GM21526 (cell line): ENCODE measurements at regions not wholly inside any gene's neighbourhood (a gene's known extent, or its start where the extent isn't known, plus 50 kb on each side); places are given as distances from the start of the nearest gene placed in this dataset.

Experiments used
- ATAC-seq: cut with Tn5 transposase; IDR thresholded peaks from one replicate; pipeline ENCODE4 v1.9.1; 2021; ENCODE audit warnings: moderate library complexity; ENCODE audit not compliant: unreplicated experiment, low FRiP score

GRCh38 chr7:41910940-41911600 lies 208.2 kb upstream of the INHBA start:
- no peak for ATAC-seq

- no peak for ATAC-seq
Measured at GRCh38 chr7:41907444-41907843, 204.6 kb upstream of the INHBA start.

DNA sequence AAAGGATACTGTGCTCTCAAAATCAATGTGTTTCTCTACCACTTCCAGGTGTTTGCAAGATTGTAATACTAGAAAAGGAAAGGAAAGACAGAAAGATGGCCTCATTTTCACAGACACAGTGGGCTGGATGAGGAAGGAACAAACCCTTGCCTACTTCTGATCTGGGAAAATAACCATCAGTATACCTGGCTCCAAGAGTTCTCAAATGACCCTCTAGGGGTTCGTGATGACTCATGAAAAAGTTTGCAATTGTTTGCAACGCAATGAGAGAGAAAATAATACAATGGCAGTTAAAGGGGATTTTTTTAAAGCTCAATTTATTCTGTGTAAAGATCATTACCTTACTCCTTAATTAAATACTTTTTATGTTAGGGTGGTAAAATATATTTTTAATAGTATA lies 197.6 kb upstream of the INHBA start:
- no peak for ATAC-seq

DNA sequence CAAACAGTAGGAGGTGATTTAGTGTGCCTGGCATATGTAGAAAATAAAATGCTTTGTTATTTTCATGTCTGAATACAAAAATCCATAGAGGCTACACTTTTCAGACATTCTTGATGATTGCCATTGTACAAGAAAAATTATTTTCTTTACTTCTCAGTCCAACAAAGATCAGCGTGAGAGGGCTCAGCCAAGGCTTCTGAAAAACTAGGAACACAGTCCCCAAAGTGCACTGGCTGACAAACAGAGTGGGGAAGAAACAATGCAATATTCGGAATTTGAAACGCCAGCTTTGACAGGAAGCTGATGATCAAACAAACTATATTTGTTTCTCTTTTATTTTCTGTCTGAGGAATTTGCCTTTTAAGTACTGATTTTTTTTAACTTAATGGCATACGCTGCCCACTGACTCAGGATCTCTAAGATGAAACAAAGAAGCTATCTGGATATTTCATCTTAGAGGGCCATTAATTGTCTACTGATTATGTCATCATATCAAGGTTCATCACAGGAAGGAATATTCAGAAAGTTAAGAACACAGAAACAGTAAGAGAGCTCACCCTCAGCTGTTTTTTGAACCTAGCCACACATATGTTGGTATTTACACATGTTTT lies 197.0 kb upstream of the INHBA start:
- ATAC-seq, result no peak

- ATAC-seq, result no peak
Measured at GRCh38 chr7:41893656-41894055, 190.8 kb upstream of the INHBA start.

DNA sequence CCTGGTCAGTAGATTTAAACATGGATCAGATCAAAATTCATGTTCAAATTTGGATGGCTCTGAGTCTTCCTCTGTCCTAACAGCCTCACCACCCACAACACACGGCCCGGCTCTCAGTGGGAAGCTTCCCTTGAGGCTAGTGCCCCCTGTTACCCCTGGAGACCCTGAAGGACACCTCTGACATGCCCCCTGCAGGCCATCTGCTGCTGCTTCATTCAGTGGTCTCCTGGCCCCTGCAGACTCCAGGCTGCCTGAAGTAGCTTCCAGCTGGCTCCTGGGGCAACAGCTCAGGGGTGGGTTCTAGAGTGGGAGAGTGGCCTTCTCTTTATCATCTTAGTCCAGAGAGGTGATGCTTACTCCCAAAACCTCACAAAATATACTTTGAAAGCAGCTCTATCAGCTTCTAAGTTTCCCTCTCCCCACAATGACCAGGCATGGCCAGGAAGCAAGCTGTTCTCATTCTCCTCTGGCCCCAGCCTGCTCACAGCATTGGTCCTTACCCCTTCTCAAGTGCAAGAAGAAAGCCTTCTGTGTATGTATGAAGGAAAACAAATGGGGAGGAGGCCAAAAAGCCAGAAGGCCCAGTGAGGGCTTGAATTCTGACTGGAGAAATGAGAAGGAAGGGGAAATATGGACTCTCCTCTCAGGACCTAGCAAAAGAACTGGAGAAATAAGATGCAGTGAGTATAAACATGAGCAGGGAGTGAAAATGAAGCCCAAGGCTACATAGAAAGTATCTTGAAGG lies 189.6 kb upstream of the INHBA start:
- ATAC-seq, result no peak

DNA sequence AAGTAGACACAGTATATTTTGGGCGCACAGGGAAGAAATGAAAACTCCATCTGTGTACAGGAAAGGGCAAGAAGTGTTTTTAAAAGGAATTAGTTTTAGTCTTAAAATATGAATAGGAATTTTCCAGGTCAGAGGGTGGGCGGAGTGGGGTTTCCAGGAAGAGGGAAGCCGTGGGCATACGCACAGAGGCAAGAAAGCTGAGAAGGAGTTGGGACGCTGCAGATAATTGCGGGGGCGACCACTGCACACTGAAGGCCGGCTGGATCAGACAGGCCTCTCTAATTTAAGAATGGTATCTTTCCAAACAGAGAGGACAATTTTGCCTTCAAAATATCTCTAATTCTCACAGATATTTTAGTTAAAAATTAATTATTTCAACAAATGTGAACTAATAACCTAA lies 189.1 kb upstream of the INHBA start:
- no peak for ATAC-seq

DNA sequence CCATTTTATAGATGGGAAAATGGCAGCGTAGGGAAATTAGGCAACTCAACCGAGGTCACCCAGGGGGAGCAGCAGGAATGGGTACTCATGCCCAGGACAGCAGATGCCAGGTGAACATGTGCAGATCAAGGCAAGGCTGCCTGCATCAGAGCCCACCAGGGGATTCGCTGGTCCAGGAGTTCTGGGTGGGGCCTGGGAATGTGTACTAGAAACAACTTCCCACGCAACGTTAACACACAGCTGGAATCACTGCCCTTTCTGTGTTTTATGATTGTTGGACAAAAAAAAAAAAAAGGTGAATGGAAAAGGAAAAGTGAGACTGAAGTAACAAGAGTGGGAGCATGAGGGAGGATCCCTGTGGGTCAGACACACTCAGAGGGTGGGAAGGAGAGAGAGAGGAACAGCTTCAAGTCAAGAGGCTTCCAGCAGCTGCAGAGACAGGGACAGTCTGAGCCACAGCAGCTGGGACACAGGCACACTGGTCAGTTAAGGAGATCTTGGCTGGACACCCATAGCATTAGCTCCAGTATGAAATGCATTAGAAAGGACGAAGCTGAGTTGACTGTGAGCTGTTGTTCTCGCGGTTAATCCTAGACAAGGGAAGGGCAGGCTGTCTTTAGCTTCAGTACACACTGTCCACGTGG lies 187.9 kb upstream of the INHBA start:
- no peak for ATAC-seq

- ATAC-seq, result no peak
Measured at GRCh38 chr7:41889472-41889871, 186.6 kb upstream of the INHBA start.

- peak; percentile 52 for ATAC-seq
Measured at GRCh38 chr7:41889040-41889439, 186.2 kb upstream of the INHBA start.

- ATAC-seq, result no peak
Measured at GRCh38 chr7:41887416-41887815, 184.5 kb upstream of the INHBA start.

- no peak for ATAC-seq
Measured at GRCh38 chr7:41886901-41887311, 184.0 kb upstream of the INHBA start.

GRCh38 chr7:41886262-41886900 lies 183.5 kb upstream of the INHBA start:
- no peak for ATAC-seq

DNA sequence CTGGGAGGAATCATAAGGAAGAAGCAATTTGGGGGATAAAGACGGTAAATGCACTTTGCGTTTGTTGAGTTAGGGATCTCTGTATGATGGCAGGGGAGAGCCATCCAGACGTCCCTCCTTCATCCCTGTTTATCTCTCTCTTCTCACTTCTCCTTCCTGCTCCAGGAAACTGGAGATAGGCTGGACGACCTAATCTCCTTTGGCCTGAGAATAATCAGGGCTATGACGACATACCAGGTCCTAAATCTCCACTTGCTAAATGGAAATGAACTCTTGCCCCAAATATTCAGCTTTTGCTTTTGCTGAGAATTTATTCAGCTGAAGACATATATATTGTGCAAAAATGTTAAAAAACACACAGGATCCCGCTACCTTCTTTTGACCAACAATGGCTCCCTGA lies 182.9 kb upstream of the INHBA start:
- ATAC-seq, result no peak

- no peak for ATAC-seq
Measured at GRCh38 chr7:41885078-41885477, 182.2 kb upstream of the INHBA start.

- ATAC-seq, result no peak
Measured at GRCh38 chr7:41882745-41883420, 180.0 kb upstream of the INHBA start.

- peak; percentile 11 for ATAC-seq
Measured at GRCh38 chr7:41882256-41882655, 179.4 kb upstream of the INHBA start.

GRCh38 chr7:41881331-41882130 lies 178.6 kb upstream of the INHBA start:
- peak; percentile 95 for ATAC-seq

GRCh38 chr7:41880107-41880506 lies 177.2 kb upstream of the INHBA start:
- no peak for ATAC-seq

GRCh38 chr7:41879403-41879802 lies 176.5 kb upstream of the INHBA start:
- no peak for ATAC-seq
